HT1080 (cell line): ENCODE measurements at regions not wholly inside any gene's neighbourhood (a gene's known extent, or its start where the extent isn't known, plus 50 kb on each side); places are given as distances from the start of the nearest gene placed in this dataset.

ENCODE experiments used
- DNase-seq: peaks from one replicate; pipeline ENCODE4 v3.0.0-alpha.2; 2015; ENCODE audit warnings: low read depth

DNA sequence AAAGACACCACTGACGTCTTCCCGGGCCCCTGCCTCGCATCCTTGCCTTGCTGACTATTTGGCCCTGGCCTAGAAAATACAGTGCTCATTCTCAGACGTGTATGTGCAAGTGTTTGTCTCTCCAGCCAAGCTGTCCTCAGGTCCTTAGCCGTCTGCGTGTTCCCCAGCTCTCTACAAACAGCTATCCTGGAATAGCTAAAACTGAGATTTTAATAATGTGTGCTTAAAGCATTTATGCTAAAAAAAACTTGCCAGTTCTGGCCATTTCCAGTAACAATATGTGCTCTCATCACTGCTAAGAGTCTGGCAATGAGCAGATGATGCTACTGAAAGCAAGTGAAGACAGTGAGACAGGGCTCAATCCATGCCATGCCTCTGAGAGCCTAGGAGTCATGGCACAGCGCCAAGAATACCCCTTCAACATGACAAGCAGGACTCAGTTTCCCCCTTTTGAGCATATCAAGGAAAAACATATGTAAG, 55.7 kb downstream of the IRF2BP2 start:
- DNase-seq: no peak

DNA sequence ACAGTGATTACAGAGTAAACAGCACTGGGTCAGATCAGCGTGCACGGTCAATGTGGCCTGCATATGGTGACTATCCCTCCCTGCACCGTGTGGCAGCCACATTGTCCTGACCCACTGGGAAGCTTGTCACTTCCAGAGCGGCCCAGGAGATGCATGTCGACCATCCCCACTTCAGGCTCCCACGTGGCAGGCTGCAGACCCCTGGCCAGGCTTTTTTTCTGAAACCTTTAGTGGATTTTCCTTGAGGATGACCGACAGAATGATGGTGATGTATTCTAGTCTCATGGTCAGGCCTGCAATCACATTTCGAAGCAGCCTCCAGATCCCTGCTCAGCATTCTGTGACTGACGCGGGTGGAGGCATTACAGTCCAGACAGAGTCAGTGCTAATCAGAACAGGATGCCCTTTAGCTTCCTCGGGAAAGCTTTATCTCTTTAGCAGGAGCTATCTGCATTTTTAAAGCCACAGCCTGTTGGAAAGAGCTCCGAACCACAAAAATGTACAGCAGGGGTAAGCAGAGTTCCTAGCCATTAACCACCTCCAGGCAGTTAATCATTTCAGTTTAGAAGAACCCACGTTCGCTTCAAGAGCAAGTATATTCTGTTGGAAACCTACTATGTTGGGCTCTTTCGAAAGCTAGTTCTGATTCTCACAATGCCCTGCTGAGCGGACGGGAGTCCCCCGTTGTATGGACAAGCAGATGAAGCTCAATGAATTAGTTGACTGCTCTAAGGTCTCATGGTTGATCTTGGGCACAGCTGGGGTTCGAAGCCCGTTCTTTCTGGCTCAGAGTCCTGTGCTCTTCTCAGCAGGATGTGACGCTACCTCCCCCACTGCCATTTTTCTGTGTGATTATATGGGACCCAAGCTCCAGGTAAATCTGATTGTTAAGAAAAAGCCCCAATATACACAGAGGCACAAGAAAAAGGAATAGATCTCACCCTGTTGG, 56.5 kb downstream of the IRF2BP2 start:
- DNase-seq: no peak

DNA sequence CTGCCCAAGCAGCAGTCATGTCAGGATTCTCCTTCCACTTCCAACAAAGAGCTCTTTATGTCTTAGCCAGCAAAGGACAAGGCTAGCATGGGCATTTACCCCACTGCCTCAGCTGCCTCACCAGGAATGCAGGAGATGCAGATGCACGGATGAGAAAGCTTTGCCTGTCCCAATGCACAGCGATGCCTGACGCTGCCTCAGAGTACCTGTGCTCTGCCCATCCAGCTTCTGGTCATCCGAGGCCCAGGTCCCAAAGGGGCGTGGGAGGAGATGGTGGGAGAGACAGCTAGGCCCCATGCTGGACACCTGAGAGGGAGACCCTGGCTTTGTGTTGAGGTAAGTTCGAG, 59.0 kb downstream of the IRF2BP2 start:
- DNase-seq: no peak

DNA sequence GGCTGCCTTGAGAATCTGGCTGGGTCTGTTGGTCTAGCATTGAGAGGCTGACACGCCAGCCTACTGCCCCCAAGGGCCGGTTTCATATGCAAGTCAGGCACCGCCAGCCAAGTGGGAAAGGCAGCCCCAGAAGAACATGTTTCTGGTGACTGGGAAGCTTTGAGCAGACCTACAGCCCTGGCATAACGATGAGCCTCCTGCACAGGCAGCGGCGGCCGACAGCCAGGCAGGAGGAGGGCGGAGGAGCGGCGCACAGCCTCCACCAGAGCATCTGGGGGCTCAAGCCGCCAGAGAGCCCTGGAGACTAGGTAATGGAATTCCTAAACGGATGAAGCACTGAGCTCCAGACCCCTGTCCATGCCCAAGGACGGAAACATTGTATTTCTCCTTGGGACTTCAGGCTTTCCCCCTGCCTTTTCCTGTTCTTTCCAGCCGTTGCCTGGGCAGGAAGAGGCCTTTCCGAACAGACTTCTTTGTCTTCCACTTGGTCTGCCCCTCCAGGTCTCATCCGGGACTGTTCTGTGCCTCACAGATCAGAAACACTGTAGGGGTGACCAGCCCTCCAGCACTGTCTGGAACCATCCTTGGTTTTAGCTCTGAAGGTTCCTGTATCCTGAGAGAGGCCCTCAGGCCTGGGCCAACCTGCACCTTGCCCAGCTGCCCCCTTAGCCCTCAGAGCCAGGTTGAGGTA, 59.5 kb downstream of the IRF2BP2 start:
- DNase-seq: no peak

DNA sequence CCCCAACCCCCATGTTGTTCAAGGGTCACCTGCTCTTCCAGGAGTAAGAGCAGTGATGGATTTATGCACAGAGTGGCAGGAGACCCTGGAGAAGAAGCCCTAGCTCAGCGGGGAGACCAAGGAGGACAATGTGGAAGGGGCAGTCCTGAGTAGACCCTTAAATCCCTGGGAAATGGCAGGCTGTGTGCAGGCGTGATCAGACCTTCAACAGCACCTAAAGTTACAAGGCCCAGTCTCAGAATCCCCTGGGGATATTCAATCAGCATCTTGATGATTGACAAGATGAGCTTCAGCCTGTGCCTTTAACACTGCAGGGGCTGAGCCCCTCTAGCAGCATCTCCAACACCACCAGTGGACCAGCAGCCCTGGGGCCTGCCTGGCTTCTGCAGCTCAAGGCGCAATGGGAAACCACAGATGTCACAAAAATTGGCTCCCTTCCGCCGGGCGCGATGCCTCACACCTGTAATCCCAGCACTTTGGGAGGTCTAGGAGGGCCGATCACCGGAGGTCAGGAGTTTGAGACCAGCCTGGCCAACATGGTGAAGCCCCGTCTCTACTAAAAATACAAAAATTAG, 60.4 kb downstream of the IRF2BP2 start:
- no peak for DNase-seq

DNA sequence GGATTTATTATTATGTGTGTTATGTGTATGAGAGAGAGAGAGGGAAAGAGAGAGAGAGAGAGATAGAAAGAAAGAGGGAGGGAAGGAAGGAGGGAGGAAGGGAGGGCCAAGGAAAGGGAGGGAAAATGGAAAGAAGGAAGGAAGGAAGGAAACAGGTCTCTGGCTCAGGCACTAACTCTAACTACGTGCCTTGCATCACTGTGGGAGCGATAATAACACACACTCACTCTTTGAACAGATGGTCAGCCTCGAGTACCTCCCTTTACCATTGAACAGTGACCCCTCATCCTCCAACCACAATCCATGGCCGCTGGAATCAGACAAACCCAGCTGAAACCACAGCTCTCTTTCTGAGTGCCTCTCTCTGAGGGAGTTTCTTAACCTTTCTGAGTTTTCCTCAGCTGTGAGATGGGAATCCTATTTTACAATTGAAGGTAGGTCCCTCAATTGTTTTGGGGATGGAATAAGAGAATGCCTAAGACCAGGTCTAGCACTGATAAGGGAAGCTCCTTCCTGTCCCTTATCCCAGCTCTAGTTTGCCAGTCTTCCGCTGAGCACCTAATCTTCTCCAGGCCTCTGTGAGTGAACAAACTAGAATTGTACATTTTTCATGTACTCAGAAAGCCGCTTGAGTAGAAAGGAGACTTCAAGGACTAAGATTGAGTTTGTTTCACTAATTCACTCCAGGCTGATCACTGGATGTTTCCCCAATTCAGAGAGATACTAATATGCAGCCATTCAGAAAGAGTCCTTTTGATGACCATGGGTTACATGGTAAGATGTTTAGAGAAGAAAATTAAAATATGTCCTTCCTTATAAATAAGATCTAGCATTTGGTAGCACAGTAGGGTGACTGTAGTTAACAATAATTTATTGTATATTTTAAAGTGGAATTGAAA, 62.8 kb downstream of the IRF2BP2 start:
- DNase-seq: no peak

DNA sequence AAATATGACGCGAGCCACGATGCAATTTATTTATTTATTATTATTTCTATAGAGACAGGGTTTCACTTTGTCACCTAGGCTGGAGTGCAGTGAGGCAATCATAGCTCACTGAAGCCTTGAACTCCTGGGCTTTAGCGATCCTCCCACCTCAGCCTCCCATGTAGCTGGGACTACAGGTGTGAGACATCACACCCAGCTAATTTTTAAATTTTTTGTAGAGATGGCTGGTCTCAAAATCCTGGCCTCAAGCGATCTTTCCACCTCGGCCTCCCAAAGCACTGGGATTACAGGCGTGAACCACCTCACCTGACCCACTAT, 63.6 kb downstream of the IRF2BP2 start:
- DNase-seq: no peak

DNA sequence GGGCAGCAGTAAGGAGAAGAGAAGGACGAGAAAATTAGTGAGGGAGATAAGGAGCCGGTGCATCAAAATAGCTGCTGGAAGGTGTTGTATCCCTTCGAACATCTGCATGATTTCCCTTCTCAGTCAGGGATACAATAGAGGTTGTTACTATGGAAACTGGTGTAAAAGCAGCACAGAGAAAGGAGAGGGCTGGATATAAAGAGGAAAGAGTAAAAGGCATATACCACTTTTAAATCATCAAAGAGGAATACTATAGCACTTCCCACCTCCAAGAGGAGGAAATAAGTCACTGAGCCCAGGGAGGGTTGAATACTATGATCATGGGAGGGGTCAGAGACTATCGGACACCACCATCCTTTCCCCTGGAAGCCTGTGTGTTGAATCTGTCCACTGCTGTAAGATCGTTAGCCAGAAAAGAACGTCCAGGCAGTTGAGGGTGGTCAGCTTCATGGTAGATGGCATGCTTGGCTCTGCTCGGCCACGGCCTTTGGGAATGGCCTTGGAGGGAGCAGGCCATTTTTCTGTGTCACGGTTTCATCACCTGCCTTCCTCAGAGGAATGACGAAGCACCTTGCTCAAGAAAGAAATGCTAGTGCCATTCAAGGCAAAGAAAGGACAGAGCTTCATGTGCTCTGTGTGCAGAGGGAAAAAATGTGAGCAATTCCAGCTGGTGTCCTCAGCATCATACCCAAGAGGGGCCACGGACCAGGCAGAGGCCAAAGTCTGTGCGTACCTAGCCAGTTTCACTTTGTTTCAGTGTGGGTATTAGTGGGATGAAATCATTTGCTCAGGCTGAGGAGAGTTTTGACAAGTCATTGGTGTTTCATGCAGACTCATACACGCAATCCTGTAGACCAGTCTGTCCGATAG, 64.2 kb downstream of the IRF2BP2 start:
- DNase-seq: no peak

DNA sequence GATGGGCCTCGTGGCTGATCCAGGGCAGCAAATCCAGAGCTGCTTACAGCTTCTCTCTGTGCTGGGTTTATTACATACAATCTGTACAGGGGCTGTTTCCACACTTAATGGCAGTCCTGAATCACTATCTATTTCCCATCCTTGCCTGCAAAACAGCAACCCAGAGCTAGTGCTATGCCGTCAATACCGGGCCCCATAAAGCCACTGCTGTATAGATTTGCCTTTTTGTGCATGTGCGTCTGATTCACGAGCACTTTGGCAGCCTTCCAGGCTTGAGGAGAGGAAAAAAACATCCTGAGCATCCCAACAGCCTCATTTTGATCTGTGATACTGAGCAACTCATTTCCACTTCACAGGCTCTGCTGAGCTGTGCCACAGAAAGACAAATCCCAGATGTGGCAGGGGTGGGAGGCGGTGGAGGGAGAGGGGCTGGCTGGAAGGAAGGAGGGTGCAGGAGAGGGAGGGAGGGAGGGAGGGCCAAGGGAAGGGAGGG, 65.2 kb upstream of the TARBP1 start:
- DNase-seq: peak; percentile 93

DNA sequence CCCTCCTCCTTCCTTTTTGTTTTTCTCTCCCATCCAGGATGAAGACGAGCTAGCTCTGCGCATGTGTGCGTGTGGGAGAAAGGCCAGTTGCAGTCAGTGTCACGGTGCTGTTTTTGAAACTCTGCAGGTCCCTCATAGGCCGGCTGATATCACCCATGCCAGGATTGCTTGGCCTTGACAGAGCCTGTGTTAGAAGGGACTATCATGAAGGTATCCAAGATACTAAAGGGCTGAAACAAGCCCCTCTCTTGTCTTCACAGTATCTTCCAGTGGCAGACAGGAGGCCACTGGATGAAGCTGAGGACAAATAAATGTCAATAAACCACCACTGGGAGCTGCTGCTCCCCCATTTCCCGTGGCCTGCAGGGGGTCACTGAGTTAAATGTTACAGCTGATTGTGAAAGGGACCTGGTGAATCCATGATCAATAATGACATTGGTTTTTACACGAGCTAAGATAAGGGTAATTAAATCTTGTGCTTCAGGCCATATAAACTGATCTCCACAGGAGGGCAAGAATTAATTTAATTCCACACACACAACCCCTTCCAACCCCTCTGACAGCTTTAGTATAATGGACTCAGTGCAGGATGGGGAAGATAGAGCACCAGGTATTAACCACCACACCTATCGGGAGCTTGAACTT, 64.6 kb upstream of the TARBP1 start:
- no peak for DNase-seq

DNA sequence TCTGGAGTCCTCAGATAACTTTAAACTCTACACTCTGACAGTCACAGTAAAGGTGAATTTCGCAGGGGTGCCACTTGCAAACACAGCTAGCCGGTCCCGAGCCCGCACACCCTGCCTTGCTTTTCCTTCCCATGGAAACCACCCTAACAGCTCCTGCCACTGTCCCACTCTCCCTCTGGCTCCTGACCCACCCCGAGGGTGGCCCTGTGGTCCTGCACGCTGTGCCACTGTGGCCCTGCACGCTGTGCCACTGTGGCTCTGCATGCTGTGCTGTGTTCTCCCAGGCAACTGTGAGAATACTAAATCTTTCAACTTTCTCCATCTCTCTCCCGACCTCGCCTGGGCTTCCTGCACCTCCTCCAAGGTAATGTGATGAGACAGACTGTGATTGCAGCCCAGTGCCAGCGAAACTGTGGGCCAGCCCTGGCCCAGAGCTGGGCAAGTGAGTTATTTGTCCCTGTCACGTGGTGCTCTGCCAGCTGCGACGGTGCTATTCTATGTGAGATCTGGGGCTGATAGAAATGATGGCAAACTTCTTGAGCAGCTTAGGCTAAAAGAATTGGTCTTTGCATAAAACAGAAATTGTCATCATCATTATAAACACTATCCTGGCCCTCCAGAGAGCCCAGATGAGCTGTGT, 63.4 kb upstream of the TARBP1 start:
- no peak for DNase-seq

DNA sequence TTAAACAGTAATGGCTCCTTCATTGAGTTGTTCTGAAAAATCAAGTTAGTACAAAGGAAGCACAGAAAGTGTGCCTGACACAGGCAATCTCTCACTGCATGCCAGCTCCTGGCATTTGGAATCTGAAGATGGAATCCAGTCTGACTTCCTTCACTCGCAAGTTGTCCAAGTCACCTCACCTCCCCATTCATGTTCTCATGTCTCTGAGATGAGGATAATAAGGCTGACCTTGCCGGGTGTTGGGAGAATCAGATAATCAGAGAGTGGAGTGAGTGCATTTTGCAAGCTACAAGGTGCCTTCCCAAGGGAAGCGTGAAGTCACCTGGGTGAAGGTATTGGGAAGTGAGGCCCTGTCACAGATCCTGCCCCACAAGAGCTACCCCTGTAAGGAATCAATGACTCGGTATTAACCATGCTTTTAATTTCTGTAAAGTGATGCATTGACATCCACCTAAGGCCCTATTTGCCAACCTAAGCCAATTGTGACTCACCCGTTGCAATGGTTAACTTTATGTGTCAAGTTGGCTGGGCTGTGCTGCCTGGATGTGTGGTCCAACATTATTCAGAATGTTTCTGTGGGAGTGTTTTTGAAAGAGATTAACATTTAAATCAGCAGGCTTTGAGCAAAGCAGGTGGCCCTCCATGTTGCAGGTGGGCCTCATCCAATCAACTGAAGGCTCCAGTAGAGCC, 62.5 kb upstream of the TARBP1 start:
- peak; percentile 40 for DNase-seq

DNA sequence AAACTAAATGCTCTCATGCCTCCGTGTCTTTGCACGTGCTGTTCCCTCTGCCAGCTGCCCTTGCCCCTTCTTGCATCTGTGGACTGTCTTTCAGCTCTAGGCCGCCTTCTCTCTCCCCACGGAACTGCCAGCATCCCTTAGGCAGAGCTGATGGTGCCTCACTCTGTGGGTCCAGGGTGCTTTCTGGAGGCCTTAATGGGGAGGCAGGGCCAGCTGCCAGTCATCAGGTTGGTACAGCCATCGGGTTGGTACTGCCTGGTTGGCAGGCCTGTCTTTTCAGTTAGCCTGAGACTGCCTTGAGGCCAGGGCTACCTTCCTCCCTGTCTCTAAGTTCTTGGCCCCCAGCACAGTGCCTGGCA, 61.4 kb upstream of the TARBP1 start:
- DNase-seq: no peak

DNA sequence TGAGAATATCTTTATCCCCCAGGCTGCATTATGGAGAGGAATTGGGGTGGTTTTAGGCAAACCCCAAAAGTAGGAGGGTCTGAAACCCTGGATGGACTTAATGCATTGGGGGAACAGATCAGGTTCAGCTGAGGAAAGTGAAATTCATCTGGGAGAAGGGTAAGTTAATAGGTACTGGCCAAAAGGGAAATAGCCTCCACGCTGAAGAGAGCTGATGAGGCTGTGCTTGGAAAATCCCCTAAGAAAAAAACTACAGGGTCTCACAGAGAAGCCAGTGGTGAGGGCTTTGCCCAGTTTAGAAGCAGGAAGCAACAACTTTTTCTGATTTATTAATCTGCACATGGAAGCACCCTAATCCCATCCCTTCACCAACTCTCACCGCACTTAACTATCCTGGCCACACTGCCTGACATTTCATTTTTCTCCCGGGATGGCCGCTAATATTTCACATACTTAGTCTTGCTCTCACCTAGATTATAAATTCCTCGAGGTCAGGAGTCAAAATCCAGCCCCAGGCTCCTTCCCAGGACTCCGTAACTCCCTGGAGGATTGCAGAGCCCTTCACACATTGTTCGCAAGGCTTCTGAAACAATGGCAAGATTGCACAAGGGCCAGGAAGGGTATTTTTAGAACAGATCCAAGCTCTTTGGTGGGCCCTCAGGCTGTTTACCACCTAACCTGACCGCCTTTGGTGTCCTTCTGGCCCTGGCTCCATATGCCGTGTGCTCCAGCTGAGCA, 60.9 kb upstream of the TARBP1 start:
- no peak for DNase-seq

DNA sequence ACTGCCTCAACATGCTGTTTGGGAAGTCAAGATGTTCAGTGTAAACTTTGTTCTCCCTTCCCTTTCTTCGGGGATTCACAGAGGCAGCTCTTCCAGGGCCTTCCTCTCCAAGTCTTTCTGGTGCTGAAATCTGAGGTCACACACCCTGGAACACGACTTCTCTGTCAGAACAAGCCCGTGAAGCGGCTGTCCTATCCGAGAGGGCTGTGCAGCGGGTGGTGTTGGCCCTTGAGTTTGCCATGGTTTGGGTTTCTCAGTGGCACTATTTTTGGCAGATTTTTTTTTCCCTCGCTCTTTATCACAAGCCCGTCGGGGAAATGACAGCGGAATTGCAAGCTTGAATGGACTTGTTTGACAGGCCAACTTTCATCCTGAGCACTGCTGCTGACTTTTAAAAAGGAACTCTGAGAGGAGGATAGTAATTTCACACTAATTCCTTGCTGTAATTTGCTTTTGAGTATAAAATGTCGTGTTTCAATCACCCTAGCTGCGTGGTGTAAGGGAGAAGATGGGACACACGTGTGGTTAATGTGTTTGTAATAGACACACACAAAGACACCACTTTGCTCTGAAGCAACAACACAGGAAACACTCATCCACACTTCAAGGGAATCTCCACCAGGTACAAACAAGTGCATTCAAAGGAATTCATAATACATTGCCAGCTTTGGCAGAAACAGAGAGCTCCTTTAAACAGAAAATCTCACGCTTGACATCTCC, 60.1 kb upstream of the TARBP1 start:
- no peak for DNase-seq

DNA sequence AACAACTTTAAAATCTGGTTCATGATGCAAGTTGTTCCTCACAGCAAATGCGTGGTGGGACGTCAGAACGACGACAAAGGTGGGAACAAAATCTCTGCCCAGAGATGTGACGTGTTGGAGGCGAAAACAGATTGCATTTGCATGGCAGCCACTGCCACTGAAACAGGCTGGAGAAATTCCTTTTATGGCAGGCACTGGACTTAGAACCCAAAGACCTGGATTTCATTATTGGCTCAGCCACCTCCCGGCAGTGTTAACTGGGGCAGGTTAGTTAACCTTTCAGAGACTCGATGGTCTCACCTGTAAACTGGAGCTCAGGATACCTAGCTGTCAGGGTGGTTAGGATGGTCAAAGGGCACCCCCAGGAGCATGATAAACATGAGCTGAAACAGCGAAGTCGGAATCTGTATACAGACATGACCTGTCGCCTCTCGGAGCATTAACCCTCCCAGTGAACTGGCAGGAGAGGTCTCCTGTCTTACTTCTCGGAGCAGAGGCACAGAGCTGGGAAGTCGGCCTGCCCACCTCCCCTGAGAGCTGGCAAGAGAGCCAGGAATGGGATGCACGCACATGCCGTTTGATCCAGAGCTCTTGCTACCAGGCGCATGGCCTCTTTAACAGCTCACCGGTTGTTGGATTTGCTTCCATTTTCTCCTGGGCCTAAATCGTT, 59.2 kb upstream of the TARBP1 start:
- no peak for DNase-seq

DNA sequence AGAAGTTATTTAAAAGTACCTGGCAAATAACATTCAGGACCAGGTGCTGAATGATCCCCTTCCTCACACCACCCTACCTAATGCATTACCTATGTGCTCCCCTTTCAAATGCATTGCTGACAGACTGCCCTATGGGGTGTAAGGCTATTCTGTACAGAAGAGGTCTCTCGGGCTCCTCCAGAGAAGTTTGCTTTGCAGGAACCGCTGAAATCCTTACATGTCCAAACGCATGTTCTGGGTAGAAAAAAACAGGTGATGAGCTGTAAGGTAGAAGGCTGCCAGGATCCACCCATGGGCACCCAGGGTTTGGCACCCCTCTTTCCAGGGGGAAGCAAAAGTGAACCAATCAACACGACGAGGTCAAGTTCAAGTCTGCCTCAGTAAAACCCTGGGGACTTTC, 58.3 kb upstream of the TARBP1 start:
- no peak for DNase-seq
